Transverse colon (tissue), 4 donors: ENCODE measurements at regions not wholly inside any gene's neighbourhood (a gene's known extent, or its start where the extent isn't known, plus 50 kb on each side); places are given as distances from the start of the nearest gene placed in this dataset.

Experiments used
- EP300 ChIP-seq: sonication (generic); formaldehyde crosslinking; IDR thresholded peaks from one replicate; pipeline ENCODE4 v1.6.1; 2017; ENCODE audit warnings: antibody characterized with exemption, low read depth
- POLR2AphosphoS5 ChIP-seq, 3 donors: sonication (generic); formaldehyde crosslinking; IDR thresholded peaks; one replicate each; pipeline ENCODE4 v1.6.1; 2016; ENCODE audit warnings: antibody characterized with exemption in 3 of 3
- TF ChIP-seq, protein P1 (sequence below), 5 experiments: fragments of 200-600 bp in 3 of 5; fragments of 450-650 bp in 2 of 5; sonication (generic) in 3 of 5; IDR thresholded peaks; 1 replicate in 2 of 5; 2 replicates in 3 of 5; pipeline ENCODE4 v1.5.1; 2016 to 2017; ENCODE audit warnings: antibody characterized with exemption in 5 of 5, inconsistent platforms in 3 of 5, mild to moderate bottlenecking in 2 of 5, moderate library complexity in 1 of 5

DNA sequence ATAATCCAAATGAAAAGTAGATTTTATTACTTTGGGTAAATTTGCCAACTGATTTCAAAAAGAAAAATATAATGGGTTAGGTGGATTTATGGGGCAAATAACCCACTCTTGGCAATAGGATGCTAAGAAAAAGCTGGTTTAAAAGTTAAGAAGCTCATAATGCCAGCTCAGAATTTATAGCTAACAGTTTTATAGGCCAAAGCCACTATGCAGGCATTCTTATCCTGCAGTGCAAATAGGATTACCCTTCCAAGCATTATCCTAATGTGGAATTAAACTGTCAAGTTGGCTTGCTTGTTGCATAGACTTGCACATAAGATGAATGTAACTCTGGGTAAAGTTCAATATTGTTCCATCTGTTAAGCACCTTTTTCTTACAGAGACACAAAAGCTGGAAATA, 703.0 kb downstream of the PCDH18 start:
- no peak for TF ChIP-seq POLR2AphosphoS5 (IDR thresholded peaks at IDR 0.05)
- TF ChIP-seq EP300: no peak
- TF ChIP-seq, protein P1, sequence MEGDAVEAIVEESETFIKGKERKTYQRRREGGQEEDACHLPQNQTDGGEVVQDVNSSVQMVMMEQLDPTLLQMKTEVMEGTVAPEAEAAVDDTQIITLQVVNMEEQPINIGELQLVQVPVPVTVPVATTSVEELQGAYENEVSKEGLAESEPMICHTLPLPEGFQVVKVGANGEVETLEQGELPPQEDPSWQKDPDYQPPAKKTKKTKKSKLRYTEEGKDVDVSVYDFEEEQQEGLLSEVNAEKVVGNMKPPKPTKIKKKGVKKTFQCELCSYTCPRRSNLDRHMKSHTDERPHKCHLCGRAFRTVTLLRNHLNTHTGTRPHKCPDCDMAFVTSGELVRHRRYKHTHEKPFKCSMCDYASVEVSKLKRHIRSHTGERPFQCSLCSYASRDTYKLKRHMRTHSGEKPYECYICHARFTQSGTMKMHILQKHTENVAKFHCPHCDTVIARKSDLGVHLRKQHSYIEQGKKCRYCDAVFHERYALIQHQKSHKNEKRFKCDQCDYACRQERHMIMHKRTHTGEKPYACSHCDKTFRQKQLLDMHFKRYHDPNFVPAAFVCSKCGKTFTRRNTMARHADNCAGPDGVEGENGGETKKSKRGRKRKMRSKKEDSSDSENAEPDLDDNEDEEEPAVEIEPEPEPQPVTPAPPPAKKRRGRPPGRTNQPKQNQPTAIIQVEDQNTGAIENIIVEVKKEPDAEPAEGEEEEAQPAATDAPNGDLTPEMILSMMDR (IDR thresholded peaks at IDR 0.05): no peak
